Sigmoid colon (tissue), 6 donors: ENCODE measurements at regions not wholly inside any gene's neighbourhood (a gene's known extent, or its start where the extent isn't known, plus 50 kb on each side); places are given as distances from the start of the nearest gene placed in this dataset.

Experiments used
- DNase-seq: peaks from one replicate; pipeline ENCODE4 v3.0.0-alpha.2; 2019
- H3K27ac ChIP-seq, 4 donors: fragments of 200-600 bp; sonication (generic); one replicate each; pipeline ENCODE4 v1.5.1; 2016 to 2019; ENCODE audit warnings: mild to moderate bottlenecking in 1 of 4
- H3K27me3 ChIP-seq, 3 donors: fragments of 200-600 bp; sonication (generic); one replicate each; pipeline ENCODE4 v1.5.1; 2019; ENCODE audit warnings: mild to moderate bottlenecking in 1 of 3
- H3K36me3 ChIP-seq, 4 donors: fragments of 200-600 bp; sonication (generic); one replicate each; pipeline ENCODE4 v1.5.1; 2016 to 2019
- H3K4me1 ChIP-seq, 4 donors: fragments of 200-600 bp; sonication (generic); one replicate each; pipeline ENCODE4 v1.5.1; 2017 to 2019
- H3K4me3 ChIP-seq, 4 donors: fragments of 200-600 bp; sonication (generic); one replicate each; pipeline ENCODE4 v1.5.1; 2017 to 2019; ENCODE audit warnings: mild to moderate bottlenecking in 2 of 4, moderate library complexity in 1 of 4
- H3K9me3 ChIP-seq, 4 donors: fragments of 200-600 bp in 3 of 4; sonication (generic) in 3 of 4; one replicate each; pipeline versions ENCODE4 v1.5.1 to v1.6.1; 2013 to 2019
- EP300 ChIP-seq, 4 donors: sonication (generic); formaldehyde crosslinking; IDR thresholded peaks; one replicate each; pipeline ENCODE4 v1.6.1; 2017; ENCODE audit warnings: antibody characterized with exemption in 4 of 4
- POLR2A ChIP-seq, 2 donors: fragments of 450-650 bp; IDR thresholded peaks; one replicate each; pipeline ENCODE4 v1.6.1; 2016; ENCODE audit warnings: antibody characterized with exemption in 2 of 2, mild to moderate bottlenecking in 2 of 2, moderate library complexity in 2 of 2
- POLR2AphosphoS5 ChIP-seq, 4 donors: sonication (generic); formaldehyde crosslinking; IDR thresholded peaks; one replicate each; pipeline ENCODE4 v1.6.1; 2017; ENCODE audit warnings: antibody characterized with exemption in 4 of 4
- WGBS, 2 donors: extraction: QIAGEN DNeasy Blood & Tissue Kit; methylation state at CpG; one replicate each; pipeline ENCODE4 v1.1.7; 2013; 5-methylcytosine and 5-hydroxymethylcytosine counted together
- intact Hi-C: fragments of 100-400 bp; cut with DNase I; formaldehyde crosslinking; loops from one replicate; pipeline ENCODE4 v1.15.1; 2023
- TF ChIP-seq, protein P1 (sequence below), 4 experiments: fragments of 450-650 bp in 3 of 4; fragments of 200-600 bp in 1 of 4; IDR thresholded peaks; one replicate each; pipeline ENCODE4 v1.5.1; 2016 to 2019; ENCODE audit warnings: antibody characterized with exemption in 4 of 4, mild to moderate bottlenecking in 3 of 4, moderate library complexity in 2 of 4
- donor health status: healthy with polysubstance abuse.
- donor health status: healthy.

DNA sequence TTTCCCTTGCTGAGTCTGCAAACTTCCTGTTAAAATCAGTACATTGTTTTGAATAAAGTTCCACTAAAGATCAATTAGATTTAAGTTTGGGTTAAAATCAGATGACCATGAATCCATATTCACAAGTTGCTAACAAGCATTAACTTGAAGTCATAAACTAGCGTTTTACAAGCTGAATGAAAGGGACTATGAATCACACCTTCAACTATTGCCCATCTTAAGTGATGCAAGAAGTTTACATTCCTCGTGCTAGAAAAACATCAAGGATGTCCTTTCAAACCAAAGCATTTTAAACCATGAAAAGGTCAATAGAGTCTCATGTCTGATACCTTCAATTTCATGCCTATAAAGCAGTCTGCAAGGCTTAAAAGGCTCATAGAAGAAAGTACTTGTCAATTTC lies 257.2 kb upstream of the SYT4 start:
- 12 to 42% methylated on average over 2 of the region's 2 CpGs for WGBS, 2 donors
- DNase-seq, result no peak
- Histone ChIP-seq H3K36me3 (no peaks in the 10 kb centered on the region), H3K4me3 (no peak overlapping the region), H3K9me3 (no peaks in the 10 kb centered on the region), H3K27ac (no peak overlapping the region), H3K4me1 (no peaks in the 10 kb centered on the region), H3K27me3 (no peaks in the 10 kb centered on the region)
- TF ChIP-seq EP300 (IDR thresholded peaks at IDR 0.05) (no peak), POLR2AphosphoS5 (IDR thresholded peaks at IDR 0.05) (no peak), POLR2A (IDR thresholded peaks at IDR 0.05) (no peak)
- TF ChIP-seq, protein P1, sequence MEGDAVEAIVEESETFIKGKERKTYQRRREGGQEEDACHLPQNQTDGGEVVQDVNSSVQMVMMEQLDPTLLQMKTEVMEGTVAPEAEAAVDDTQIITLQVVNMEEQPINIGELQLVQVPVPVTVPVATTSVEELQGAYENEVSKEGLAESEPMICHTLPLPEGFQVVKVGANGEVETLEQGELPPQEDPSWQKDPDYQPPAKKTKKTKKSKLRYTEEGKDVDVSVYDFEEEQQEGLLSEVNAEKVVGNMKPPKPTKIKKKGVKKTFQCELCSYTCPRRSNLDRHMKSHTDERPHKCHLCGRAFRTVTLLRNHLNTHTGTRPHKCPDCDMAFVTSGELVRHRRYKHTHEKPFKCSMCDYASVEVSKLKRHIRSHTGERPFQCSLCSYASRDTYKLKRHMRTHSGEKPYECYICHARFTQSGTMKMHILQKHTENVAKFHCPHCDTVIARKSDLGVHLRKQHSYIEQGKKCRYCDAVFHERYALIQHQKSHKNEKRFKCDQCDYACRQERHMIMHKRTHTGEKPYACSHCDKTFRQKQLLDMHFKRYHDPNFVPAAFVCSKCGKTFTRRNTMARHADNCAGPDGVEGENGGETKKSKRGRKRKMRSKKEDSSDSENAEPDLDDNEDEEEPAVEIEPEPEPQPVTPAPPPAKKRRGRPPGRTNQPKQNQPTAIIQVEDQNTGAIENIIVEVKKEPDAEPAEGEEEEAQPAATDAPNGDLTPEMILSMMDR (IDR thresholded peaks at IDR 0.05), result no peak
- intact Hi-C loops, result no loop called here

DNA sequence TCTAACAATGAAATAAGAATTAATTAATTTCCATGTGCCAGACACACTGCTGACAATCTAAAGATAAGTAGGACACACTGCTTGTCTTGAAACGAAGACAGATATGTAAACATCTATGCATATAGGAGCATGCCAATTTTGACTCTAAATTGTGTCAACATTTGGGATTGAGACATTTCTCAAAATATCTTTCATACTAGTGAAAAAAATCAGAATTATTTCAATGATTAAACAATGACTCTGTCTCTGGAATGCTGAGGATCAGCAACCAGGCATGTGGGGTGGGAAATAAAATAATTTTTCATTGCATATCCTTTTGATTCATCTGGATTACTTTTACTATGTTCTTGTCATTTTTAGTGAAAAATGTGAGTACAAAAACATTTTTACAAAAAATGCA lies 262.6 kb upstream of the SYT4 start:
- Histone ChIP-seq H3K27me3 (no peaks in the 10 kb centered on the region), H3K36me3 (no peaks in the 10 kb centered on the region), H3K9me3 (no peaks in the 10 kb centered on the region), H3K27ac (no peak overlapping the region), H3K4me3 (no peak overlapping the region), H3K4me1 (no peaks in the 10 kb centered on the region)
- intact Hi-C loops, result no loop called here
- 40 to 65% methylated on average over 1 of the region's 1 CpG for WGBS, 2 donors
- no peak for DNase-seq
- TF ChIP-seq EP300 (IDR thresholded peaks at IDR 0.05), result no peak
- TF ChIP-seq, protein P1 (IDR thresholded peaks at IDR 0.05), result no peak
- TF ChIP-seq POLR2A (IDR thresholded peaks at IDR 0.05), result no peak
- TF ChIP-seq POLR2AphosphoS5 (IDR thresholded peaks at IDR 0.05), result no peak

DNA sequence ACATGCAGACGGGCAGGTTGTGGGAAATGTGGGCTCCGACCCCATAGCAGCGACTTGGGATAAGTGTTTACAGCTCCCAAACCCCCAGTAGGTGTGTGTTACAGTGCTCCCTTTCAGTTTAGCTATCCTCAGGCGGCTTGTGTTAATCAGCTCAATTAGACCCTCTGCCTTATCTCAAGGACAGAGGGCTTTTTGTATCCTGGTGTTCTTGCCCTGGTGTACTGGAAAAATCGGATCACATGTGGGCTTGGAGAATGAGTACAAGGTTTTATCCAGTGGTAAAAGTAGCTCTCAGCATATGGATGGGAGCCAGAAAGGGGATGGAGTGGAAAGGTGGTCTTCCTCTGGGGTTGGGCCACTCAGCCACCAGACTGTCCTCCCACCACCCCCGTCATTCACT lies 264.7 kb upstream of the SYT4 start:
- H3K4me1 ChIP-seq, result no peaks in the 10 kb centered on the region
- H3K9me3 ChIP-seq, result no peaks in the 10 kb centered on the region
- no peak for DNase-seq
- H3K27me3 ChIP-seq, result no peaks in the 10 kb centered on the region
- H3K4me3 ChIP-seq, result no peak overlapping the region
- intact Hi-C loops, result no loop called here
- 78 to 83% methylated on average over 6 of the region's 6 CpGs for WGBS, 2 donors
- H3K27ac ChIP-seq, result no peak overlapping the region
- TF ChIP-seq POLR2A (IDR thresholded peaks at IDR 0.05), result no peak
- TF ChIP-seq, protein P1 (IDR thresholded peaks at IDR 0.05), result no peak
- no peak for TF ChIP-seq EP300 (IDR thresholded peaks at IDR 0.05)
- TF ChIP-seq POLR2AphosphoS5 (IDR thresholded peaks at IDR 0.05), result no peak
- no peaks in the 10 kb centered on the region for H3K36me3 ChIP-seq

DNA sequence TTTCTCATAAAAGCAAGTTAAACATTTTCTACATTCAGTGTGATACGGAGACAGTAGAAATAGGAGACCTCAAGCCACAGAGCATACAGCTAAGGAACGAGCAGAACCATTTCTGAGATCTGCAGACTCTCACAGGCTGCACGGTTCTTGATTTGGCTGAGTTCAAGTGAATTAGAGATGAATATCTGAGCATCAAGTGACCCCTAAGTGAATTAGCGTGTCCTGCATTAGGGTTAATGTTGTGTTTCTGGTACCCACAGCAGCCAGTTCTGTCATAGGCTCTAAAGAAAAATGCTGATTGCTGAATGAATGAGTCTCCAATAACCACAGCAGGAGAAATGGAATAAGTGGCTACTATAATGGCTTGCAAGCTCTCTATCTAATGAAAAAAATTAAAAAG lies 265.9 kb upstream of the SYT4 start:
- no peak for DNase-seq
- intact Hi-C loops, result no loop called here
- H3K9me3 ChIP-seq, result no peaks in the 10 kb centered on the region
- no peaks in the 10 kb centered on the region for H3K27me3 ChIP-seq
- no peak for TF ChIP-seq POLR2AphosphoS5 (IDR thresholded peaks at IDR 0.05)
- TF ChIP-seq, protein P1 (IDR thresholded peaks at IDR 0.05), result no peak
- no peak for TF ChIP-seq POLR2A (IDR thresholded peaks at IDR 0.05)
- no peak for TF ChIP-seq EP300 (IDR thresholded peaks at IDR 0.05)
- no peaks in the 10 kb centered on the region for H3K36me3 ChIP-seq
- H3K4me1 ChIP-seq, result no peaks in the 10 kb centered on the region
- no peak overlapping the region for H3K4me3 ChIP-seq
- 70 to 81% methylated on average over 4 of the region's 4 CpGs for WGBS, 2 donors
- H3K27ac ChIP-seq, result no peak overlapping the region

DNA sequence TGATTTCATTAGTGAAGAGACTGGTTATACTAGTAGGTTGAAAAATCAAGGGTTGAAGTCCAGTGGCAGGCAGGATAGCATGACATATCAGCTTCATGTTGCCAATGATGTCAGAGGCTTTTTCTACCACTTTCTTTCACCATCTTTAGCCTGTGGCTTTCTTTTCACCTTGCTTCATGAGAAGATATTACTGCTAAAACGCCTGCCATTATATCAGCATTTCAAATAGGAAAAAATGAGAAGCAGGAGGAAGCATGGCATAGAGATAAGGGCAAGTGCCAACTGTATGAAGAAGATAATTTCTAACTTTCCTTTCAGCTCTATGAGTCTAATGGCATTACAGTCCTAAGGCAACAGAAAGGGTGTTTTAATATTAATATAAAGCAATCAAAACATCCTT lies 270.2 kb upstream of the SYT4 start:
- 24 to 43% methylated on average over 1 of the region's 1 CpG for WGBS, 2 donors
- Histone ChIP-seq H3K27ac (no peak overlapping the region), H3K36me3 (no peaks in the 10 kb centered on the region), H3K4me1 (no peaks in the 10 kb centered on the region), H3K27me3 (no peaks in the 10 kb centered on the region), H3K4me3 (no peak overlapping the region), H3K9me3 (no peaks in the 10 kb centered on the region)
- no peak for TF ChIP-seq POLR2AphosphoS5 (IDR thresholded peaks at IDR 0.05)
- TF ChIP-seq POLR2A (IDR thresholded peaks at IDR 0.05), result no peak
- TF ChIP-seq, protein P1 (IDR thresholded peaks at IDR 0.05), result no peak
- no peak for TF ChIP-seq EP300 (IDR thresholded peaks at IDR 0.05)
- intact Hi-C loops, result no loop called here
- no peak for DNase-seq
